Astrocyte of the spinal cord (primary cell): ENCODE measurements at regions not wholly inside any gene's neighbourhood (a gene's known extent, or its start where the extent isn't known, plus 50 kb on each side); places are given as distances from the start of the nearest gene placed in this dataset.
A peak's percentile ranks its signal among the peaks of the same experiment; 100 is the strongest.

Experiments
- DNase-seq: peaks from one replicate; pipeline ENCODE4 v3.0.0; 2011; ENCODE audit warnings: low read depth, low spot score
- H3K4me3 ChIP-seq: 2 replicates; pipeline ENCODE4 v1.5.1; 2011; ENCODE audit warnings: low read depth, mild to moderate bottlenecking, low read length, moderate library complexity
- CTCF ChIP-seq: IDR thresholded peaks from 2 replicates; pipeline ENCODE4 v1.5.1; 2012; ENCODE audit warnings: low read depth, mild to moderate bottlenecking, low read length, inconsistent platforms
- in situ Hi-C: cut with HindIII; loops from 2 replicates; pipeline ENCODE4 v1.10.0; 2017; ENCODE audit warnings: low sequenced_read_pairs

GRCh38 chr20:7673841-7674240 is 266.4 kb downstream of the HAO1 start:
- TF ChIP-seq CTCF, result no peak
- in situ Hi-C loops, result no loop called here
- H3K4me3 ChIP-seq, result no peak overlapping the region
- DNase-seq, result peak; percentile 81

GRCh38 chr20:7682916-7683315 is 257.3 kb downstream of the HAO1 start:
- H3K4me3 ChIP-seq, result no peak overlapping the region
- in situ Hi-C loops, result no loop called here
- DNase-seq, result no peak
- no peak for TF ChIP-seq CTCF

GRCh38 chr20:7687065-7687464 is 253.2 kb downstream of the HAO1 start:
- in situ Hi-C loops, result no loop called here
- no peak for DNase-seq
- H3K4me3 ChIP-seq, result no peak overlapping the region
- no peak for TF ChIP-seq CTCF

- in situ Hi-C loops, result no loop called here
- no peak overlapping the region for H3K4me3 ChIP-seq
- no peak for TF ChIP-seq CTCF
- no peak for DNase-seq
These were observed 251.1 kb downstream of the HAO1 start for GRCh38 chr20:7689151-7689550.

GRCh38 chr20:7691647-7692269 is 248.5 kb downstream of the HAO1 start:
- in situ Hi-C loops, result no loop called here
- no peak for TF ChIP-seq CTCF
- DNase-seq, result no peak
- H3K4me3 ChIP-seq, result no peak overlapping the region

GRCh38 chr20:7692478-7692877 is 247.8 kb downstream of the HAO1 start:
- TF ChIP-seq CTCF, result no peak

GRCh38 chr20:7693761-7694160 is 246.5 kb downstream of the HAO1 start:
- in situ Hi-C loops, result no loop called here
- DNase-seq, result peak; percentile 80

More at GRCh38 chr20:7692478-7692877, 247.8 kb downstream of the HAO1 start:
- in situ Hi-C loops, result no loop called here
- DNase-seq, result no peak
- H3K4me3 ChIP-seq, result no peak overlapping the region

More at GRCh38 chr20:7693761-7694160, 246.5 kb downstream of the HAO1 start:
- TF ChIP-seq CTCF, result no peak
- H3K4me3 ChIP-seq, result no peak overlapping the region
